ENCODE measurements at regions not wholly inside any gene's neighbourhood (a gene's known extent, or its start where the extent isn't known, plus 50 kb on each side); places are given as distances from the start of the nearest gene placed in this dataset.

- no peaks in the 10 kb centered on the region for H3K4me1 ChIP-seq (ENCODE audit: control insufficient read depth, low read length)
- no peak overlapping the region for H3K4me2 ChIP-seq (ENCODE audit: low read length)
- no peaks in the 10 kb centered on the region for H3K36me3 ChIP-seq (ENCODE audit: control insufficient read depth, low read length)
- TF ChIP-seq CTCF (IDR thresholded peaks at IDR 0.05; ENCODE audit: low read depth, low read length, poor library complexity, severe bottlenecking) (no peak), EZH2phosphoT487 (IDR thresholded peaks at IDR 0.05; ENCODE audit: borderline replicate concordance, low read length) (no peak)
- H3K4me3 ChIP-seq (ENCODE audit: low read length), result no peak overlapping the region
- H3K9me3 ChIP-seq (ENCODE audit: control insufficient read depth, insufficient read depth, low read length), result no peaks in the 10 kb centered on the region
- no peaks in the 10 kb centered on the region for H4K20me1 ChIP-seq (ENCODE audit: control insufficient read depth, insufficient read depth, low read depth, low read length)
- no peaks in the 10 kb centered on the region for H3K79me2 ChIP-seq (ENCODE audit: control insufficient read depth, low read length)
- H3F3A ChIP-seq (ENCODE audit: control insufficient read depth, insufficient read depth), result no peaks in the 10 kb centered on the region
- H3K27ac ChIP-seq (ENCODE audit: low read depth, low read length), result no peak overlapping the region
- H3K9me2 ChIP-seq (replicated peaks; ENCODE audit: control insufficient read depth, low read length), result no peaks in the 10 kb centered on the region
- H3K27me3 ChIP-seq (ENCODE audit: control insufficient read depth, low read length), result no peaks in the 10 kb centered on the region
Measured at GRCh38 chr18:10057401-10057893, 143.6 kb downstream of the VAPA start.

GRCh38 chr18:10057894-10058791 is 144.3 kb downstream of the VAPA start:
- TF ChIP-seq CTCF (IDR thresholded peaks at IDR 0.05; ENCODE audit: low read depth, low read length, poor library complexity, severe bottlenecking) (no peak), EZH2phosphoT487 (IDR thresholded peaks at IDR 0.05; ENCODE audit: borderline replicate concordance, low read length) (no peak)

GRCh38 chr18:10059610-10060468 is 146.0 kb downstream of the VAPA start:
- Histone ChIP-seq H3K4me1 (ENCODE audit: control insufficient read depth, low read length) (no peaks in the 10 kb centered on the region), H3K79me2 (ENCODE audit: control insufficient read depth, low read length) (no peaks in the 10 kb centered on the region), H3K27ac (ENCODE audit: low read depth, low read length) (no peak overlapping the region), H3K36me3 (ENCODE audit: control insufficient read depth, low read length) (no peaks in the 10 kb centered on the region), H3K27me3 (ENCODE audit: control insufficient read depth, low read length) (no peaks in the 10 kb centered on the region), H3K4me3 (ENCODE audit: low read length) (no peak overlapping the region), H3K9me3 (ENCODE audit: control insufficient read depth, insufficient read depth, low read length) (no peaks in the 10 kb centered on the region), H3F3A (ENCODE audit: control insufficient read depth, insufficient read depth) (no peaks in the 10 kb centered on the region), H3K4me2 (ENCODE audit: low read length) (no peak overlapping the region), H4K20me1 (ENCODE audit: control insufficient read depth, insufficient read depth, low read depth, low read length) (no peaks in the 10 kb centered on the region), H3K9me2 (replicated peaks; ENCODE audit: control insufficient read depth, low read length) (no peaks in the 10 kb centered on the region)
- TF ChIP-seq CTCF (IDR thresholded peaks at IDR 0.05; ENCODE audit: low read depth, low read length, poor library complexity, severe bottlenecking) (no peak), EZH2phosphoT487 (IDR thresholded peaks at IDR 0.05; ENCODE audit: borderline replicate concordance, low read length) (no peak)

More at GRCh38 chr18:10057894-10058791, 144.3 kb downstream of the VAPA start:
- Histone ChIP-seq H3K4me2 (ENCODE audit: low read length) (no peak overlapping the region), H4K20me1 (ENCODE audit: control insufficient read depth, insufficient read depth, low read depth, low read length) (no peaks in the 10 kb centered on the region), H3K27me3 (ENCODE audit: control insufficient read depth, low read length) (no peaks in the 10 kb centered on the region), H3K79me2 (ENCODE audit: control insufficient read depth, low read length) (no peaks in the 10 kb centered on the region), H3K9me2 (replicated peaks; ENCODE audit: control insufficient read depth, low read length) (no peaks in the 10 kb centered on the region), H3K27ac (ENCODE audit: low read depth, low read length) (no peak overlapping the region), H3F3A (ENCODE audit: control insufficient read depth, insufficient read depth) (no peaks in the 10 kb centered on the region), H3K36me3 (ENCODE audit: control insufficient read depth, low read length) (no peaks in the 10 kb centered on the region), H3K9me3 (ENCODE audit: control insufficient read depth, insufficient read depth, low read length) (no peaks in the 10 kb centered on the region), H3K4me3 (ENCODE audit: low read length) (no peak overlapping the region), H3K4me1 (ENCODE audit: control insufficient read depth, low read length) (no peaks in the 10 kb centered on the region)
